Esophagus (tissue), 2 donors: ENCODE measurements at regions not wholly inside any gene's neighbourhood (a gene's known extent, or its start where the extent isn't known, plus 50 kb on each side); places are given as distances from the start of the nearest gene placed in this dataset.

Source experiments
- H3K27ac ChIP-seq, 2 donors: one replicate each; pipeline ENCODE4 v1.5.1; 2013; ENCODE audit warnings: low read depth in 2 of 2, mild to moderate bottlenecking in 2 of 2, inconsistent platforms in 1 of 2, low read length in 1 of 2, moderate library complexity in 1 of 2
- H3K27me3 ChIP-seq, 2 donors: one replicate each; pipeline ENCODE4 v1.6.1; 2013; ENCODE audit warnings: low read length in 2 of 2, control low read depth in 1 of 2, mild to moderate bottlenecking in 1 of 2; ENCODE audit not compliant: insufficient read depth in 2 of 2, control insufficient read depth in 1 of 2
- H3K36me3 ChIP-seq, 2 donors: one replicate each; pipeline ENCODE4 v1.6.1; 2013; ENCODE audit warnings: low read length in 1 of 2; ENCODE audit not compliant: control insufficient read depth in 2 of 2, insufficient read depth in 2 of 2
- H3K4me1 ChIP-seq, 2 donors: one replicate each; pipeline ENCODE4 v1.6.1; 2013; ENCODE audit warnings: low read length in 1 of 2; ENCODE audit not compliant: control insufficient read depth in 2 of 2, insufficient read depth in 2 of 2
- H3K4me3 ChIP-seq, 2 donors: one replicate each; pipeline ENCODE4 v1.5.1; 2013; ENCODE audit warnings: low read length in 2 of 2, mild to moderate bottlenecking in 2 of 2, low read depth in 1 of 2, moderate library complexity in 1 of 2
- H3K9me3 ChIP-seq, 2 donors: one replicate each; pipeline ENCODE4 v1.6.1; 2013; ENCODE audit warnings: mild to moderate bottlenecking in 2 of 2, low read depth in 1 of 2, low read length in 1 of 2, moderate library complexity in 1 of 2; ENCODE audit not compliant: control insufficient read depth in 2 of 2, insufficient read depth in 1 of 2
- WGBS, 2 donors: extraction: QIAGEN DNeasy Blood & Tissue Kit; methylation state at CpG; one replicate each; pipeline ENCODE4 v1.1.7; 2013; 5-methylcytosine and 5-hydroxymethylcytosine counted together
- donor health status: healthy with polysubstance abuse.
- donor health status: Bipolar disorder and iron deficiency.

DNA sequence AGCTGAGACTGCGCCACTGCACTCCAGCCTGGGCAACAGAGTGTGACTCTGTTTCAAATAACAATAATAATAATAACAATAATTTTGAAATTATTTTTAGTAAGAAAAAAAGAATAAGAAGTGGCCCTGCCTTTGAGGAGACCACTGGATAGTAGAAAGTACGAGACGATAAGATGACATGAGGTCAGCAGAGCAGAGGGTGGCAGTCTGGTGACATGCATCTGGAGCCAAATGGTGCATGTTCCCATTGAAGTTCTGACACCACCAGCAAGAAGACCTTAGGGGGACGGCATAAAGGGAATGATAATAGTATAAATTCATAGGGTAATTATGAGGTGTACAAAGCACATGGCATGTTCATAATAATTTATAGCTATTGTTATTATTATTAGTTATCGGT lies 542.2 kb upstream of the TBL1XR1 start:
- Histone ChIP-seq H3K9me3 (no peaks in the 10 kb centered on the region), H3K4me3 (no peak overlapping the region), H3K36me3 (no peaks in the 10 kb centered on the region), H3K27me3 (no peaks in the 10 kb centered on the region), H3K27ac (no peak overlapping the region), H3K4me1 (no peaks in the 10 kb centered on the region)
- 97 to 99% methylated on average over 5 of the region's 5 CpGs for WGBS, 2 donors

DNA sequence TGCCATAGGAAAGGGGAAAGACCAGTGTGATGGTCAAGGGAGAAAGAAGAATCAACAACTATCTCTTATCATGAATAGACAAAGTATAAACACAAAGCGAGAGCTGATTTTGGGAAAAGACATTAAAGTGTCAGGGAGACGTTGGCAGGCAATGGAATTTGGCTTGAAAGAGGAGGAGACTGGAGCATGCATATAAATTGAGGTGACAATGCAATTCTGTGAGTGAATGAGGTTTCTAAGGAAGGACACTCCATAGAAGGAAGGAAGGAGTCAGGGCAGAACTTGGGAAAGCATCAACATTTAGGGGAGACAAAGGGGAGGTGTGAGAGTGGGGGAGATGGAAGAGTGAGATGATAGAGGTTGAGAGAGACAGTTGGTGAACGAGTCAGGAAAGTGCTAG lies 543.0 kb upstream of the TBL1XR1 start:
- H3K4me1 ChIP-seq = no peaks in the 10 kb centered on the region
- no peaks in the 10 kb centered on the region for H3K27me3 ChIP-seq
- no peak overlapping the region for H3K27ac ChIP-seq
- no peak overlapping the region for H3K4me3 ChIP-seq
- no peaks in the 10 kb centered on the region for H3K36me3 ChIP-seq
- 80 to 85% methylated on average over 3 of the region's 3 CpGs for WGBS, 2 donors
- H3K9me3 ChIP-seq = no peaks in the 10 kb centered on the region

DNA sequence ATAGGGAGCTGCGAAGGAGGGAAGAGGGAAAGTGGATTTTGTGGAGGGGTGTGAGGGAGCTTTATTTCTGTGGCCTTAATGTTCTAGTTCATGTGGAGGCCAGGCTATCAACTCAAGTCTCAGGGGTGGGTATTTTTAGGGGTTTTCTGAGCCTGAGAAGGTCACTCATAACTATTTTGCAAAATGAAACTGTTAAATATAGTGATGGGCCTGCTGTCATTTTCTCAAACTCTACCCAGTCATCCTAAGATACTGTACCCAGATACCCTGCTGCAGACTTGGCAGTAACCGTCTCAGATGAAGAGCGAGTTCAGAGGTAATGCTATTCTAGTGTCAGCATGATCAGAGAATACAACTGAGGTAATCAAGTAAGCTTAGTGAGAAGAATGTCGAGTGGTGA lies 545.0 kb upstream of the TBL1XR1 start:
- Histone ChIP-seq H3K9me3 (no peaks in the 10 kb centered on the region), H3K36me3 (no peaks in the 10 kb centered on the region), H3K27me3 (no peaks in the 10 kb centered on the region), H3K4me1 (no peaks in the 10 kb centered on the region), H3K4me3 (no peak overlapping the region), H3K27ac (no peak overlapping the region)
- WGBS, 2 donors = 90% methylated on average over 4 of the region's 4 CpGs

DNA sequence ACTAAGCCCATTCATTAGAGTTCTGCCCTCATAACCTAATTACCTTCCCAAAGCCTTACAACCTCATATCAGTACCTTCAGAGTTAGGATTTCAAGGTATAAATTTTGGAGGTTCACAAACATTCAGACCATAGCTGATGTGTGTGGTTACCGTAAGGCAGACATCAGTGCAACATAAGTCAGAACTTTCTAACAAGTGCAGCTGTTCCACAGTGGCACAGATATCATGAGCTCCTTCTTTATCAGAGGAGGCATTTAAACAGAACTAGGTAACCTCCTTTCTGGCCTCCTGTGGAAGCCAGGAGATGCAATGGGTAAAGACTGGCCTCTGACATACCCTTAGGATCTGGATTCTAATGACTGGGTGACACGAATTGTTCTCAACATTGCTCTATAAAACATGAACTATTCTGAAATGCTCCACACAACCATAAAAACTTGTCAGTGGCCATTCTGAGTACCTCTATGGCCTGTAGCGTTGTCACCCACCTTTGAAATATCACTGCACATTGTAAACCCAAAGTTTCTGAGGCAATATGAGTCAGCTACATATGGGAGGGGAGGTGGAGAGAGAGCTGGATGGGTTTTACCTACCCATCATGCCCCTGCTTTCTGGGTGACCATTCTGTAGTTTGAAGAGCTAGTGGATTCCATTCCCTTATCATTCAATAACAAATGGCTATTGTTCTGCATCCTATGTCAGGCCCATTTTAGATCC lies 546.0 kb upstream of the TBL1XR1 start:
- Histone ChIP-seq H3K9me3 (no peaks in the 10 kb centered on the region), H3K4me1 (peaks cover 0 to 3% of the 10 kb centered on the region in 2 donors), H3K4me3 (no peak overlapping the region), H3K36me3 (no peaks in the 10 kb centered on the region), H3K27ac (no peak overlapping the region), H3K27me3 (no peaks in the 10 kb centered on the region)
- 64 to 77% methylated on average over 3 of the region's 3 CpGs for WGBS, 2 donors

DNA sequence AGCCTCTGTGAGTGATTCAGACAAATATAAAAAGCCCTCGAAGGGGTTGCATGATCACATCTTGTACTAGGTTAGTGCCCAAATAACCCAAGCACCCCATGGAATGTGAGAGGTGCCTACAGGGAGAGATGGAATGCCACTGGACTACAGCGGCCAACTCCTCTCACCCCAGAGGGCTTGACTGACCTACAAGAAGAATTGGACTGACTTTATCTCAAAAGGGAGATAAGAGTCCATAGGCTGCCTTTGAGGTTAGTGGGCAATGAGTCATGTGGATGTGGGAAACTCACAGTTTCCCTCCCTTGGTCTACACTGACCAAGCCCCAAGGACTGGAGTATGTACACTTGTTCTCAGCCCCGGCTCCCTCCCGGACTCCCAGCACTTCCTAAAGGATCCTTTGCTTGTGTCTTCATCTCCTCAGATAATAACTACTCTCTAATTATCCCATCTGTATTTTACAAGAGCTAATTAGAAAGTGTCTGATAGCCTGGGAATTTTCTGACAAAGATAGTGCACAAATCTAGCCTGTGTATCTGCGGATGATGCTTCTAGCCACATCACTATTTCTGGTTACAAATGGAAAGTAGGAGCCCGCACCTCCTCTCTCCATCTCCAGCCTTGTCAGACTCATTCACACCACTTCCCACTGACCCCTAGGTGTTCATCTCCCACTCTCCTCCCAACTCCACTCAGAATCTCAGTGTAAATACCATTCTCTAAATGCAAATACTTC lies 547.8 kb upstream of the TBL1XR1 start:
- H3K9me3 ChIP-seq = no peaks in the 10 kb centered on the region
- H3K4me1 ChIP-seq = peaks cover 0 to 3% of the 10 kb centered on the region in 2 donors
- 88 to 92% methylated on average over 6 of the region's 6 CpGs for WGBS, 2 donors
- no peak overlapping the region for H3K4me3 ChIP-seq
- H3K27me3 ChIP-seq = no peaks in the 10 kb centered on the region
- H3K27ac ChIP-seq = no peak overlapping the region
- H3K36me3 ChIP-seq = no peaks in the 10 kb centered on the region

DNA sequence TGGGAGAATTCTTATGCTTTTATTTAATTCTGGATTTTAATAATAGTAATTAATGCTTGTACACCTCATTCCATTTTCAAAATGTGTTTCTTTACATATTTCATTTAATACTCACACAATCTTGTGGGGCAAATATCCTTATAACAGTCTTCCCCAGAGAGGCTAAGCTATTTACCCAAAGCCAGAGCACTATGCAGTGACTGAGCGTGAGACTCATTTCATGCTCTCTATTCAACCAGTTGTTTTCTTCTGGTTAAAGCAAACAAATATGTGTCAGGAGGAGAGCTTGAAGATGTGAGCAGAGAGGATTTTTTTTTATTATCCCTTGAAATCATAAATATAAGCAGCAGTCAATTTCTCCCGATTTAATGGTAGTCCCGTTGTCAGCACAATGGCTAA lies 548.3 kb upstream of the TBL1XR1 start:
- 55 to 72% methylated on average over 3 of the region's 3 CpGs for WGBS, 2 donors
- Histone ChIP-seq H3K36me3 (no peaks in the 10 kb centered on the region), H3K27me3 (no peaks in the 10 kb centered on the region), H3K4me1 (peaks cover 0 to 3% of the 10 kb centered on the region in 2 donors), H3K27ac (no peak overlapping the region), H3K4me3 (no peak overlapping the region), H3K9me3 (no peaks in the 10 kb centered on the region)

DNA sequence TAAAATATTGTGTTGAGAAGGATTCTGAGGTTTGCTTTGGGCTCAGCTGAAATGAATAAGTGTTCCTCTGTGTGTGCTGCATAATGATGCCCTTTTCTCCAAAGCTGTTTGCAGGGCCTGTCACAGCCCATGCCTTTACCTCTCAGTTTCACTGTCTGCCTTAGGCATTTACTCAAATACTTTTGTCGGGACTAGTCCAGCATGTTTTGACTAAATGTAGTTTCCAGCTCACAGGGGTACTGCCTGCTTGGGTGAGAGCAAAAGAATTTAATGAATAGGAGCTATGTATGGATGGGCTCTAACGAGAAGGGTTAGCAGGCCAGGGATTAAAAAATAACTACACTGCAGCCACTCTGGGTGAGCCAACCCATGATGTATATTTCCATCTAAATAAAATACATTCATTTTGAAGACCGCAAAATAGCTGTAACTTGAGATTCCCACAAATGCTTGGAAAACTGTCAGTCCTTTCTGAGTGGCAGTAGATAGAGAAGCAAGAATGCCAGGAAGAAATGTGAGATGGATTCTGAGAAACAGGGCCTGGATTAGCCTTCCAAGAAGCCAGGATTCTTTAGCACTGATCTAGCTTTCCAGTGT lies 549.2 kb upstream of the TBL1XR1 start:
- Histone ChIP-seq H3K27ac (peak overlapping the region in 1 of 2 donors; percentile 29), H3K9me3 (no peaks in the 10 kb centered on the region), H3K27me3 (no peaks in the 10 kb centered on the region), H3K4me1 (peaks cover 0 to 3% of the 10 kb centered on the region in 2 donors), H3K36me3 (no peaks in the 10 kb centered on the region), H3K4me3 (no peak overlapping the region)
- 39 to 52% methylated on average over 3 of the region's 3 CpGs for WGBS, 2 donors

DNA sequence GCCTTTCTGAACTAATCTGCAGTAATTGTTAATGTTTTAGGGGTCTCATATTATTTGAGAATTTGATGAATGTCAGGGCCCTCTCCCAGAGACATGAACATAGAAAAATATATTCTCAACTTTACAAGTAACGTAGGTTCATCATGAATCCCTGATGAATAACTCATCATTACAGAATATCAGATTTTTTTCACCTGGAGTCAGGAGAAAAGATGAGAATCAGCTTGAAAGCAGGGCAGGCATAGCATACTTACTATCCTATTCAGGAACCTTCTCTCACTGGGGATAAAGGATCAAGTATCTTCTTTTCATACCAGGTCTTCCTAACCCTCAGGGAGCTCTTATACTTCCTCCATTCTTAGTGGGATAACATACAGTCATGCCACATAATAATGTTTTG lies 552.6 kb upstream of the TBL1XR1 start:
- Histone ChIP-seq H3K9me3 (no peaks in the 10 kb centered on the region), H3K27ac (no peak overlapping the region), H3K27me3 (no peaks in the 10 kb centered on the region), H3K36me3 (no peaks in the 10 kb centered on the region), H3K4me3 (no peak overlapping the region), H3K4me1 (peaks cover 0 to 3% of the 10 kb centered on the region in 2 donors)
- WGBS, 2 donors = 89 to 92% methylated on average over 1 of the region's 1 CpG

DNA sequence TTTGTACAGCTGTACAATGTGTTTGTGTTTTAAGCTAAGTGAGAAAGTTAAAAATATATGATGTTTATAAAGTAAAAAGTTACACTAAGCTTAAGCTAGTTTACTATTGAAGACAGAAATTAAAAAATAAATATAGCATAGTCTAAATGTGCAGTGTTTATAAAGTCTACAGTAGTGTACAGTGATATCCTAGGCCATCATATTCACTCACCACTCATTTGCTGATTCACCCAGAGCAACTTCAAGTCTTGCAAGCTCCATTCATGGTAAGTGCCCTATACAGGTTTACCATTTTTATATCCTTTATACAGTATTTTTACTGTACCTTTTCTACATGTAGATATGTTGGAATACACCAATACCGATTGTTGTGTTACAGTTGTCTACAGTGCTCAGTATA lies 553.2 kb upstream of the TBL1XR1 start:
- Histone ChIP-seq H3K4me1 (peaks cover 0 to 3% of the 10 kb centered on the region in 2 donors), H3K9me3 (no peaks in the 10 kb centered on the region), H3K36me3 (no peaks in the 10 kb centered on the region), H3K4me3 (no peak overlapping the region), H3K27me3 (no peaks in the 10 kb centered on the region), H3K27ac (no peak overlapping the region)
- 96 to 99% methylated on average over 1 of the region's 1 CpG for WGBS, 2 donors
